ENCODE measurements at regions not wholly inside any gene's neighbourhood (a gene's known extent, or its start where the extent isn't known, plus 50 kb on each side); places are given as distances from the start of the nearest gene placed in this dataset.

GRCh38 chr10:120715171-120715570 lies 136.0 kb upstream of the WDR11 start:
- DNase-seq (ENCODE audit: low spot score in 2 of 2), result no peak
- no peaks in the 10 kb centered on the region for H3K36me3 ChIP-seq
- peaks cover 0 to 2% (median 0%) of the 10 kb centered on the region in 4 donors for H3K9me3 ChIP-seq
- TF ChIP-seq EP300 (IDR thresholded peaks at IDR 0.05) (no peak), CTCF (IDR thresholded peaks at IDR 0.05) (no peak), POLR2A (IDR thresholded peaks at IDR 0.05) (no peak)
- H3K4me1 ChIP-seq, result no peaks in the 10 kb centered on the region
- H3K4me3 ChIP-seq, result no peak overlapping the region
- H3K27ac ChIP-seq, result no peak overlapping the region
- no peaks in the 10 kb centered on the region for H3K27me3 ChIP-seq
- WGBS, 2 donors, result 43 to 46% methylated on average over 3 of the region's 3 CpGs

DNA sequence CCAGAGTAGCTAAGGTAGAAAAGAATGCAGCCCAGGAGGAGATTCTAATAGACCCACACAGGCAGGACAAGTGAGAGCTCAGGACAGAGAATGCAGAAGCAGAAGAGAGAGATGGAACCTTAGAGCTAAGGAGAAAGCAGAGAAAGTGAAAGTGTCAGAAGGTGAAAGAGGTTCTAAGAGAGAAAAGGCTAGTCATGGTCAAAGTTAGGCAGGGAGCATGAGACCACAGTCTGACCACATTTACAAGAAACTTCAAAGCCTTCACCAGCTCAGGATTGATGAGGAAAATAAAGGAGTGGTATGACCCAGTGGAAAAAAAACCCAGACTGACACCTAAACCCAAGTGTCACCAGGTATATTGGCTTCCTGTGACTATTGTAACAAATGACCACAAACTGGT lies 131.8 kb upstream of the WDR11 start:
- Histone ChIP-seq H3K9me3 (peaks cover 0 to 2% (median 0%) of the 10 kb centered on the region in 4 donors), H3K27ac (no peak overlapping the region), H3K4me1 (no peaks in the 10 kb centered on the region), H3K27me3 (no peaks in the 10 kb centered on the region), H3K36me3 (no peaks in the 10 kb centered on the region), H3K4me3 (no peak overlapping the region)
- TF ChIP-seq CTCF (IDR thresholded peaks at IDR 0.05) (no peak), EP300 (IDR thresholded peaks at IDR 0.05) (no peak)
- no peak for DNase-seq (ENCODE audit: low spot score in 2 of 2)

GRCh38 chr10:120727001-120727400 lies 124.2 kb upstream of the WDR11 start:
- Histone ChIP-seq H3K9me3 (no peaks in the 10 kb centered on the region), H3K27me3 (no peaks in the 10 kb centered on the region), H3K36me3 (no peaks in the 10 kb centered on the region), H3K4me1 (no peaks in the 10 kb centered on the region), H3K27ac (no peak overlapping the region), H3K4me3 (no peak overlapping the region)
- no peak for DNase-seq (ENCODE audit: low spot score in 2 of 2)
- 25 to 36% methylated on average over 2 of the region's 2 CpGs for WGBS, 2 donors
- TF ChIP-seq EP300 (IDR thresholded peaks at IDR 0.05) (no peak), CTCF (IDR thresholded peaks at IDR 0.05) (no peak), POLR2A (IDR thresholded peaks at IDR 0.05) (no peak)

- Histone ChIP-seq H3K27ac (no peak overlapping the region), H3K4me3 (no peak overlapping the region), H3K4me1 (no peaks in the 10 kb centered on the region), H3K27me3 (no peaks in the 10 kb centered on the region), H3K9me3 (no peaks in the 10 kb centered on the region), H3K36me3 (no peaks in the 10 kb centered on the region)
- DNase-seq (ENCODE audit: low spot score in 2 of 2), result no peak
- TF ChIP-seq EP300 (IDR thresholded peaks at IDR 0.05) (no peak), CTCF (IDR thresholded peaks at IDR 0.05) (no peak), POLR2A (IDR thresholded peaks at IDR 0.05) (no peak)
- 22 to 24% methylated on average over 1 of the region's 1 CpG for WGBS, 2 donors
Measured at GRCh38 chr10:120729547-120729946, 121.6 kb upstream of the WDR11 start.

DNA sequence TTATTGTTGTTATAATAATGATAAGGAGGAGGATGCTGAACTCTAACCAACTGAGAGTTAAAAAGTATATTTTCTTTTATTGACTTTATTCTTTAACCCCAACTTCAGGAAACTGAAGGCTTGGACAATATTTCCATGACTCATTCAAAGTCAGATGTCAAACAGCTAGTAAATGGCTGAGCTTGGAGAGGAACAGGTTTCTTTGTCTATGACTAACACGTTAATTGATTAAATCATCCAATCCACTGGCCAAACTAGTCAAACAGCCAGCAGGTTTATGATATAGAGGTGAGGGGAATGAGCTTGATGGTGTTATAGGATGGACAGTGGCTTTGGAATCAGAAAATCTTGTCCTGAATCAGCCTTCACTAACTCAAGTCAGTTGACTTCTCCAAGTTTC lies 119.1 kb upstream of the WDR11 start:
- Histone ChIP-seq H3K4me1 (no peaks in the 10 kb centered on the region), H3K27me3 (no peaks in the 10 kb centered on the region), H3K27ac (no peak overlapping the region), H3K9me3 (no peaks in the 10 kb centered on the region), H3K36me3 (no peaks in the 10 kb centered on the region), H3K4me3 (no peak overlapping the region)
- no peak for TF ChIP-seq EP300 (IDR thresholded peaks at IDR 0.05)
- no peak for TF ChIP-seq POLR2A (IDR thresholded peaks at IDR 0.05)
- TF ChIP-seq CTCF (IDR thresholded peaks at IDR 0.05), result no peak
- DNase-seq (ENCODE audit: low spot score in 2 of 2), result no peak
- 65 to 78% methylated on average over 1 of the region's 1 CpG for WGBS, 2 donors

Data from tibial nerve (tissue), 4 donors.